ENCODE measurements at regions not wholly inside any gene's neighbourhood (a gene's known extent, or its start where the extent isn't known, plus 50 kb on each side); places are given as distances from the start of the nearest gene placed in this dataset.

- TF ChIP-seq POLR2AphosphoS5 (IDR thresholded peaks at IDR 0.05; ENCODE audit: low read depth, low read length) (no peak), TAF1 (IDR thresholded peaks at IDR 0.05; ENCODE audit: borderline replicate concordance, insufficient read depth, low read length) (no peak), SIN3A (IDR thresholded peaks at IDR 0.05; ENCODE audit: borderline replicate concordance, insufficient read depth, low read length) (no peak), REST (IDR thresholded peaks at IDR 0.05; ENCODE audit: insufficient read depth in 1 of 2, low read depth in 2 of 2, low read length in 2 of 2) (no peak), FOXP2 (optimal IDR thresholded peaks at IDR 0.05; ENCODE audit: borderline replicate concordance, extremely low read depth, extremely low read length, insufficient read depth) (no peak)
Measured at GRCh38 chr6:68189217-68189815, 445.8 kb upstream of the ADGRB3 start.

- no peak for TF ChIP-seq POLR2AphosphoS5 (IDR thresholded peaks at IDR 0.05; ENCODE audit: low read depth, low read length)
- TF ChIP-seq FOXP2 (optimal IDR thresholded peaks at IDR 0.05; ENCODE audit: borderline replicate concordance, extremely low read depth, extremely low read length, insufficient read depth): no peak
- TF ChIP-seq TAF1 (IDR thresholded peaks at IDR 0.05; ENCODE audit: borderline replicate concordance, insufficient read depth, low read length): no peak
- TF ChIP-seq REST (IDR thresholded peaks at IDR 0.05; ENCODE audit: insufficient read depth in 1 of 2, low read depth in 2 of 2, low read length in 2 of 2): no peak
- TF ChIP-seq SIN3A (IDR thresholded peaks at IDR 0.05; ENCODE audit: borderline replicate concordance, insufficient read depth, low read length): no peak
Measured at GRCh38 chr6:68186870-68187269, 448.2 kb upstream of the ADGRB3 start.

GRCh38 chr6:68182386-68182785, 452.7 kb upstream of the ADGRB3 start:
- TF ChIP-seq POLR2AphosphoS5 (IDR thresholded peaks at IDR 0.05; ENCODE audit: low read depth, low read length) (no peak), TAF1 (IDR thresholded peaks at IDR 0.05; ENCODE audit: borderline replicate concordance, insufficient read depth, low read length) (no peak), SIN3A (IDR thresholded peaks at IDR 0.05; ENCODE audit: borderline replicate concordance, insufficient read depth, low read length) (no peak), REST (IDR thresholded peaks at IDR 0.05; ENCODE audit: insufficient read depth in 1 of 2, low read depth in 2 of 2, low read length in 2 of 2) (no peak), FOXP2 (optimal IDR thresholded peaks at IDR 0.05; ENCODE audit: borderline replicate concordance, extremely low read depth, extremely low read length, insufficient read depth) (no peak)

GRCh38 chr6:68173616-68174015, 461.5 kb upstream of the ADGRB3 start:
- TF ChIP-seq SIN3A (IDR thresholded peaks at IDR 0.05; ENCODE audit: borderline replicate concordance, insufficient read depth, low read length) (no peak), TAF1 (IDR thresholded peaks at IDR 0.05; ENCODE audit: borderline replicate concordance, insufficient read depth, low read length) (no peak), POLR2AphosphoS5 (IDR thresholded peaks at IDR 0.05; ENCODE audit: low read depth, low read length) (no peak), FOXP2 (optimal IDR thresholded peaks at IDR 0.05; ENCODE audit: borderline replicate concordance, extremely low read depth, extremely low read length, insufficient read depth) (no peak)

GRCh38 chr6:68169922-68170321, 465.2 kb upstream of the ADGRB3 start:
- no peak for TF ChIP-seq TAF1 (IDR thresholded peaks at IDR 0.05; ENCODE audit: borderline replicate concordance, insufficient read depth, low read length)
- no peak for TF ChIP-seq SIN3A (IDR thresholded peaks at IDR 0.05; ENCODE audit: borderline replicate concordance, insufficient read depth, low read length)

- TF ChIP-seq SIN3A (IDR thresholded peaks at IDR 0.05; ENCODE audit: borderline replicate concordance, insufficient read depth, low read length): no peak
- TF ChIP-seq TAF1 (IDR thresholded peaks at IDR 0.05; ENCODE audit: borderline replicate concordance, insufficient read depth, low read length): no peak
- TF ChIP-seq FOXP2 (optimal IDR thresholded peaks at IDR 0.05; ENCODE audit: borderline replicate concordance, extremely low read depth, extremely low read length, insufficient read depth): no peak
- no peak for TF ChIP-seq POLR2AphosphoS5 (IDR thresholded peaks at IDR 0.05; ENCODE audit: low read depth, low read length)
- no peak for TF ChIP-seq REST (IDR thresholded peaks at IDR 0.05; ENCODE audit: insufficient read depth in 1 of 2, low read depth in 2 of 2, low read length in 2 of 2)
Measured at GRCh38 chr6:68167604-68168003, 467.5 kb upstream of the ADGRB3 start.
